HG03354 (cell line): ENCODE measurements at regions not wholly inside any gene's neighbourhood (a gene's known extent, or its start where the extent isn't known, plus 50 kb on each side); places are given as distances from the start of the nearest gene placed in this dataset.
"Not testable (repeated sequence)": the region's sequence is repeated elsewhere in the genome, so short reads cannot be mapped to it uniquely, and the experiment has no call there.

ENCODE experiments used
- ATAC-seq: cut with Tn5 transposase; IDR thresholded peaks from one replicate; pipeline ENCODE4 v1.9.1; 2021; ENCODE audit warnings: mild to moderate bottlenecking; ENCODE audit not compliant: unreplicated experiment, poor library complexity, severe bottlenecking

GRCh38 chr2:90151805-90152204, 1460.3 kb downstream of the RPIA start:
- ATAC-seq = peak; percentile 47

- ATAC-seq = not testable (repeated sequence)
Measured at GRCh38 chr2:90170978-90171377, 1479.5 kb downstream of the RPIA start.

GRCh38 chr2:90173081-90173480, 1481.6 kb downstream of the RPIA start:
- not testable (repeated sequence) for ATAC-seq

DNA sequence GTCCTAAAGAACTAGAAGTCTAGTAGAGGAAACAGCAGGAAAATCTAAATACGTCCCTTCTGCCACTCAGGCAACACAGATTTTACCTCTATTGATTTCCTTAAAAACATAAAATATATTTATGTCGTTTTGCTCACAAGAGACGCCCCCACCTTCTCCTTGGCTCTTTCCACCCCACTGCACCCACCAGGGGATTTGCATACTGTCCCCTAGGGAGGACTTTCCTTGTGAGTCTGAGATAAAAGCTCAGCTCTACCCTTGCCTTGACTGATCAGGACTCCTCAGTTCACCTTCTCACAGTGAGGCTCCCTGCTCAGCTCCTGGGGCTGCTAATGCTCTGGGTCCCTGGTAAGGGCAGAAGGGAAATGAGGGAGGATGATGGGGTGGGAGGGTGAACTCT, 1488.1 kb downstream of the RPIA start:
- ATAC-seq = not testable (repeated sequence)

DNA sequence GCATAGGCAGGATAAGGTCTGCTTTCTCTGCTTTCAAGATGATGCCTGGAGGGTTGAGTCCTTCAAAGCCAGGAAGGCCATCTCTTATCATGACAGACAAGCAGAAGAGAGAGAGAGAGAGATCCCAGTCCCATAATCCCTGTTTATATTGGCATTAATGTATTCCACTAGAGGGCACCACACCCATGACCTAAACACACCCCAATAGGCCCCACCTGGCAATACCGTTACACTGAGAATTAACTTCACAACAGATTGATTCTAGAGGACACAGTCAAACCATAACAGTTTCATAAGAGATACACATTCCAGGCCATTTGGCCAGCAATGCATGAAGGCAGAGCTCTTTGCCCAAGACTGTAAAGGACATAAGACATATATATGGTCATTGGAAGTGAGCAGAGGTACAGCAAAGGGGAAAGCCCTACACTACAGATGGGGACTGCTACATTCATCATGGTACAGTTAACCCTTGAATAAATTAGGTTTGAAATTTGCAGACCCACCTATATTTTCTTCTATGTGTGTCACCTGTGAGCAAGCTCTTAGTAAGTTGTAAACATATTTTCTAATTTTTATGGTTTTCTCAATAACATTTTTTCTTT, 1516.1 kb downstream of the RPIA start:
- ATAC-seq = peak; percentile 74

- ATAC-seq = no peak
Measured at GRCh38 chr2:90209009-90209408, 1517.5 kb downstream of the RPIA start.

GRCh38 chr2:90209806-90210205, 1518.3 kb downstream of the RPIA start:
- ATAC-seq = no peak

GRCh38 chr2:90215880-90216279, 1524.4 kb downstream of the RPIA start:
- not testable (repeated sequence) for ATAC-seq

DNA sequence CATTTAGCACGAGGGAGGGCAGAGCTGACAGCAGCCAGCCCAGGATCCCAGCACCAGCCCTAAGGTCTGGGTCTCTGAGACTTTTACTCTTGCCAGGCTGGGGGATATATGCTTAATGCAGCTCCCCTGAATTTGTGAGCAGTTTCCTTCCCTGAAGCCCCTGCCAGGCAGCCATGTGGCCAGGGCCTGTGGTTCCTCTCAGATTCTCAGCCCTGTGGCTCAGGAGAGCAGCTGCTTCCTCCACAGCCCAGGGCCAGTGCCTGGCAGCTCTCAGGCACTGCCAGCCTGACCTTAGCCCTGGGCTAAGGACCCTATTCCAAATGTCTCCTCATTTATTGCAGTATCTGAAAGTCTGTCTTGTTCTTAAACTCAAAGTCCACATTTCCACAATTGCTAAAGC, 1525.3 kb downstream of the RPIA start:
- not testable (repeated sequence) for ATAC-seq

- ATAC-seq = not testable (repeated sequence)
Measured at GRCh38 chr2:90218534-90218933, 1527.1 kb downstream of the RPIA start.

DNA sequence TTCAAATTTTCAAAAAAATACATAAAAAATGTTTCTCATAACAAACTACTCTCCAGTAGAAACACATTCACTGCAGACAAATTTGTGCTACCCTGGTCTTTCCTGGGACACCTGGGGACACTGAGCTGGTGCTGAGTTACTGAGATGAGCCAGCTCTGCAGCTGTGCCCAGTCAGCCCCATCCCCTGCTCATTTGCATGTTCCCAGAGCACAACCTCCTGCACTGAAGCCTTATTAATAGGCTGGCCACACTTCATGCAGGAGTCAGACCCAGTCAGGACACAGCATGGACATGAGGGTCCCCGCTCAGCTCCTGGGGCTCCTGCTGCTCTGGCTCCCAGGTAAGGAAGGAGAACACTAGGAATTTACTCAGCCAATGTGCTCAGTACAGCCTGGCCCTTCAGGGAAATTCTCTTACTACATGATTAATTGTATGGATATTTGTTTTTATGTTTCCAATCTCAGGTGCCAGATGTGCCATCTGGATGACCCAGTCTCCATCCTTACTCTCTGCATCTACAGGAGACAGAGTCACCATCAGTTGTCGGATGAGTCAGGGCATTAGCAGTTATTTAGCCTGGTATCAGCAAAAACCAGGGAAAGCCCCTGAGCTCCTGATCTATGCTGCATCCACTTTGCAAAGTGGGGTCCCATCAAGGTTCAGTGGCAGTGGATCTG, 1529.3 kb downstream of the RPIA start:
- peak; percentile 69 for ATAC-seq

DNA sequence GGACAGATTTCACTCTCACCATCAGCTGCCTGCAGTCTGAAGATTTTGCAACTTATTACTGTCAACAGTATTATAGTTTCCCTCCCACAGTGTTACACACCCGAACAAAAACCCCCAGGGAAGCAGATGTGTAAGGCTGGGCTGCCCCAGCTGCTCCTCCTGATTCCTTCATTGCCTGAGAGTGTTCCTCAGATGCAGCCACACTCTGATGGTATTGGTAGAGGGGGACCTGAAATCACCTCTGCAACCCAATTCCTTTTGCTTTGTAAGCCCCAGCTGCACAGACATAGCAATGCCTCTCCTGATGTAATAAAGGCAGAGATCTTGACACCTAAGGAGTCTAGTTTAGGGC, 1529.8 kb downstream of the RPIA start:
- ATAC-seq = no peak

GRCh38 chr2:90224767-90225166, 1533.3 kb downstream of the RPIA start:
- ATAC-seq = not testable (repeated sequence)

DNA sequence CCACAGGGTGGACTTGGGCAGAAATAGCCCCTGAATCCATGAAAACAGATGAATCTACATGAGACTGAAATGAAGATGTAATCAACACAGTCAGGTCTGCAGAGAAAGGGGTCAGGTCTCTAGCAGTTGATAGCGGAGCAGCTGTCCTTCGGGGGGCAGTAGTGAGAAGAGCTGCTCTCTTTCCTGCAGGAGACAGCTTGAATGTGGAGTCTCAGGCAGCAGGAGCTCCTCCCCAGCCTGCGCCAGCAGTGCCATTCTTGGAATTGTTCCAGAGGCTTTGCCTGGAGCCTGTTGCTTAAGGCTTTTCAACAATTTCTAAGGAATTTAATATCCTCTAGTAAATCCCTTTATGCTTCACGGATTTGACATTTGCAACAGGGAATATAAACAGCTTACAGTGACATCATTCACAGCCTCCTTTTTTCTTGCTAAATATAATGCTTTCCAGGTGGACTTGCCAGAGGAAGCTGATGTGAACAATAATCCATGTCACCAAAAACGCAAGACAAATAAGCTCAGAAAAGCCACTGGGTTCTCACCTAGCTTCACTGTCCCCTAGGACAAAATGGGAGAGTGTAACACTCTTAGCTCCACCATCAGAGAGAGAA, 1535.1 kb downstream of the RPIA start:
- not testable (repeated sequence) for ATAC-seq

GRCh38 chr2:90231199-90231598, 1539.7 kb downstream of the RPIA start:
- ATAC-seq = not testable (repeated sequence)

DNA sequence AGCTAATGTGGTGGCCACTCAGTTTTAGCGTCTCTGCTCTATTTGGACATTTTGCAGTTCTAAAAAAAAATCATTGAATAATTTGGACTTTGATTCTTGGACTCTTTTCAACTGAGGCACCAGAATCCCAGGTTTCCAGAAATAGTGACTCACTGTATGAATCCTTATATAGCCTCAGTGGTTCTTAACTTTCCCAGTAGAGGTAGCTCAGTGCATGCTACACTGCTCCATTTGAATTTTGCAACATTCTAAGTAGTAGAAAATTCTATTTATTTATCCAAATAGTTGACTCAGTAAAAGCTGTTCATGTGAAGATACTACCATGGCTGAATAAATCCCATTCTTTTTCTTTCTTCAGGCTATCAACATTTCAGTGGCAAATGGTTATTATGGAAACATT, 1544.0 kb downstream of the RPIA start:
- ATAC-seq = not testable (repeated sequence)

DNA sequence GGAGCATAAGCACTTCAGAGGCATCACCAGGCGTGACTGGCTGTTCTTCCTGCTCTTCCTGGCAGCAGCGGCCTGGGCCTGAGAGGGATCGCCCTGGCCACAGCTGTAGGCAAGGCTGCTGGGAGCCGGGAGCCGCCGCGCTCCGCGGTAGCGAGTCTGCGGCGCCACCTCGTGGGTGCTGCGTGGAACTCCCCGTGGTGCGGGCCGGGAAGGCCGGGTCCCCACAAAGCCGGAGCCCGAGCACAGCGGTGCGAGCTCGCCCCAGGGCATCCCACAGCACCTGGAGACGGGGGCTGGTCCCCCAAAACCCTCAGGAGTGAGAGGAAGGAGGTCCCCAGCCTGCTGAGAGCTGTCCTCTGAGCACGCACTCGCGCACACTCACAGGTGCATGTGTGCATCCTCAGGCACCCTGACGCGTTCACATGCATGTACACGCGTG, 1546.5 kb downstream of the RPIA start:
- ATAC-seq = not testable (repeated sequence)

DNA sequence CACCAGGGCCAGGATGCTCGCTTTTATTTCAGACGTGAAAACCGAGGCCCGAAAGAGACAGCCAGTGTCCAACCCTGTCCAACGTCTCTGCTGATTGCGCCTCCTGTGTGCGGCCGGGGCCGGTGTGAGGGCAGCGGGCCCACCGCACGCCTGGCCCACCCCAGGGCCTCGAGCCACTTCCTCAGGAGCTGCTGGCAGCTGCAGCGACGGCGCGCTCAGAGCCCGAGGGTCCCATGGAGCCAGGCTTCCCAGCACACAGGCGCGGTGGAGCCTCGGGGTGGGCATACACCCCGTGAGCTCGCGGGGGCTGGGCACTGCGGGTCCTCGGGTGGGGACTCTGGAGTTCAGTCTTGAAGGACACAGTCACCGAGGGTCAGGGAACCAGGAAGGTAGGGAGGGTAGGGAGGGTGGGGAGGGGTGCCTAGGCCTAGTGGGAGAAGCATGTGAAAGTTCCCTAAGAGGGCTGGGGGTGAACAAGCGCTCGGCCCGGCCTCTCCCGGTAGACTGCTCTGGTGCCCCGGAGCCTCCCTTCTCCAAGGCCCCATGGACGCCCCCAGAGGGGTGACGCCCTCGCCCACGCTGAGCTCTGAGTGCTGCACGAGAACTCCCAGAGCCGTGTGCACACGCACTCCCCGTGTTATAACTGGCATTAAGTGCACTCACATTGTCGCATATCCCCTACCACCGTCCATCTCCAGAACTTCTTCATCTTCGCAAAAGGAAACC, 1547.2 kb downstream of the RPIA start:
- ATAC-seq = not testable (repeated sequence)

DNA sequence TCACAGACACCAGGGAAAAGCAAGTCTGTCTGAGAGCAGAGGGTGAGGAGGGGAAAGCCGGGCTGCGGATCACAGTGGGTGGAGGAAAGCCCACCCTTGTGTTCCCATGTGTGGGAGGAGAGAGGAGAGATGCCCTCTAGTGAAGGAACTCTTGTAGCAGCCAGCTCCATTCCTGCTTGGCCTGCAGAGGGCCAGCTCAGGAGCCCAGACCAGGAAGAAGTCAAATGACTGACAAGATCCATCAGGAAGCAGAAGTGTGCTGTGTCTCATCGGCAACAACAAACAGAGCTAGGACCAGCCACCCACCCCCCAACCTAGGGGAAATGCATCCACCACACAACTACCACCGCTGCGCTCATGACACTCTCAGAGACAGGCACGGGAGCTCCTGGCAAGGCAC, 1548.3 kb downstream of the RPIA start:
- not testable (repeated sequence) for ATAC-seq
